ENCODE measurements at regions not wholly inside any gene's neighbourhood (a gene's known extent, or its start where the extent isn't known, plus 50 kb on each side); places are given as distances from the start of the nearest gene placed in this dataset.

GRCh38 chr5:89105836-89106235, 222.9 kb upstream of the MEF2C start:
- DNase-seq = no peak

GRCh38 chr5:89105171-89105695, 222.2 kb upstream of the MEF2C start:
- no peak for DNase-seq

GRCh38 chr5:89098199-89098756, 215.3 kb upstream of the MEF2C start:
- DNase-seq = no peak

GRCh38 chr5:89097103-89097502, 214.1 kb upstream of the MEF2C start:
- DNase-seq = no peak

- no peak for DNase-seq
Measured at GRCh38 chr5:89095341-89095740, 212.4 kb upstream of the MEF2C start.

- no peak for DNase-seq
Measured at GRCh38 chr5:89090037-89090436, 207.1 kb upstream of the MEF2C start.

- no peak for DNase-seq
Measured at GRCh38 chr5:89087551-89088318, 204.8 kb upstream of the MEF2C start.

- no peak for DNase-seq
Measured at GRCh38 chr5:89087128-89087527, 204.1 kb upstream of the MEF2C start.

- DNase-seq = no peak
Measured at GRCh38 chr5:89086390-89087086, 203.6 kb upstream of the MEF2C start.

GRCh38 chr5:89083791-89084190, 200.8 kb upstream of the MEF2C start:
- no peak for DNase-seq

- no peak for DNase-seq
Measured at GRCh38 chr5:89081360-89081759, 198.4 kb upstream of the MEF2C start.

- DNase-seq = no peak
Measured at GRCh38 chr5:89080467-89081116, 197.6 kb upstream of the MEF2C start.

- no peak for DNase-seq
Measured at GRCh38 chr5:89072842-89073672, 190.1 kb upstream of the MEF2C start.

- DNase-seq = no peak
Measured at GRCh38 chr5:89071941-89072331, 189.0 kb upstream of the MEF2C start.

GRCh38 chr5:89071101-89071940, 188.3 kb upstream of the MEF2C start:
- no peak for DNase-seq

GRCh38 chr5:89069591-89069990, 186.6 kb upstream of the MEF2C start:
- DNase-seq = no peak

- DNase-seq = no peak
Measured at GRCh38 chr5:89067362-89067761, 184.4 kb upstream of the MEF2C start.

- DNase-seq = no peak
Measured at GRCh38 chr5:89065919-89066318, 182.9 kb upstream of the MEF2C start.

GRCh38 chr5:89064736-89065135, 181.8 kb upstream of the MEF2C start:
- DNase-seq = no peak

- no peak for DNase-seq
Measured at GRCh38 chr5:89064054-89064453, 181.1 kb upstream of the MEF2C start.

GRCh38 chr5:89060768-89061167, 177.8 kb upstream of the MEF2C start:
- DNase-seq = no peak

- no peak for DNase-seq
Measured at GRCh38 chr5:89059274-89059673, 176.3 kb upstream of the MEF2C start.
